HEK293T (cell line): ENCODE measurements at regions not wholly inside any gene's neighbourhood (a gene's known extent, or its start where the extent isn't known, plus 50 kb on each side); places are given as distances from the start of the nearest gene placed in this dataset.

ENCODE experiments used
- CTCF ChIA-PET: fragments of 350-600 bp; formaldehyde crosslinking; extraction: SDS; loops from one replicate; lab custom pipeline; 2021; ENCODE audit warnings: antibody characterized with exemption, inconsistent platforms; lab: Yijun Ruan, JAX
- POLR2A ChIA-PET: fragments of 350-600 bp; formaldehyde crosslinking; extraction: SDS; loops from one replicate; lab custom pipeline; 2020; ENCODE audit warnings: antibody characterized with exemption, inconsistent platforms; lab: Yijun Ruan, JAX
- DNase-seq: peaks from one replicate; pipeline ENCODE4 v3.0.0; 2012; ENCODE audit warnings: mixed read lengths; ENCODE audit errors: extremely low spot score
- ARNT ChIP-seq: fragments of 450-650 bp; IDR thresholded peaks from 2 replicates; pipeline ENCODE4 v1.6.1; 2017; ENCODE audit warnings: mild to moderate bottlenecking
- BHLHE40 ChIP-seq: fragments of 450-650 bp; IDR thresholded peaks from 2 replicates; pipeline ENCODE4 v1.6.1; 2016; ENCODE audit warnings: mild to moderate bottlenecking, moderate library complexity, borderline replicate concordance
- CTBP1 ChIP-seq: fragments of 450-650 bp; IDR thresholded peaks from 2 replicates; pipeline ENCODE4 v1.6.1; 2016; ENCODE audit warnings: borderline replicate concordance
- ELF4 ChIP-seq: fragments of 450-650 bp; IDR thresholded peaks from 2 replicates; pipeline ENCODE4 v1.6.1; 2017; ENCODE audit warnings: antibody characterized with exemption
- FOXA1 ChIP-seq: fragments of 450-650 bp; IDR thresholded peaks from 2 replicates; pipeline ENCODE4 v1.6.1; 2016; ENCODE audit warnings: mild to moderate bottlenecking
- FOXK2 ChIP-seq: fragments of 450-650 bp; IDR thresholded peaks from 2 replicates; pipeline ENCODE4 v1.6.1; 2016; ENCODE audit warnings: mild to moderate bottlenecking
- FOXM1 ChIP-seq: fragments of 450-650 bp; IDR thresholded peaks from 2 replicates; pipeline ENCODE4 v1.6.1; 2017; ENCODE audit warnings: mild to moderate bottlenecking, borderline replicate concordance
- HDGF ChIP-seq: fragments of 450-650 bp; IDR thresholded peaks from 2 replicates; pipeline ENCODE4 v1.6.1; 2017; ENCODE audit warnings: antibody characterized with exemption, borderline replicate concordance
- L3MBTL2 ChIP-seq: fragments of 450-650 bp; conservative IDR thresholded peaks from 2 replicates; pipeline ENCODE4 v1.6.1; 2016; ENCODE audit warnings: mild to moderate bottlenecking
- LEF1 ChIP-seq: fragments of 450-650 bp; IDR thresholded peaks from 2 replicates; pipeline ENCODE4 v1.6.1; 2017; ENCODE audit warnings: mild to moderate bottlenecking, borderline replicate concordance
- NFRKB ChIP-seq: fragments of 450-650 bp; IDR thresholded peaks from 2 replicates; pipeline ENCODE4 v1.6.1; 2016; ENCODE audit warnings: mild to moderate bottlenecking, moderate library complexity
- PKNOX1 ChIP-seq: fragments of 450-650 bp; IDR thresholded peaks from 2 replicates; pipeline ENCODE4 v1.6.1; 2016
- SP1 ChIP-seq: fragments of 450-650 bp; IDR thresholded peaks from 2 replicates; pipeline ENCODE4 v1.6.1; 2017
- SUZ12 ChIP-seq: fragments of 450-650 bp; IDR thresholded peaks from 2 replicates; pipeline ENCODE4 v1.6.1; 2016; ENCODE audit warnings: mild to moderate bottlenecking
- TARDBP ChIP-seq: fragments of 450-650 bp; IDR thresholded peaks from 2 replicates; pipeline ENCODE4 v1.6.1; 2016
- ZNF384 ChIP-seq: fragments of 450-650 bp; IDR thresholded peaks from 2 replicates; pipeline ENCODE4 v1.6.1; 2016

GRCh38 chr17:77615703-77616253 is 342.7 kb upstream of the TNRC6C start:
- no peak for DNase-seq
- ChIA-PET POLR2A (no interaction called here), CTCF (no interaction called here)
- TF ChIP-seq FOXA1 (no peak), FOXK2 (no peak), TARDBP (no peak), ELF4 (no peak), ARNT (no peak), BHLHE40 (no peak), FOXM1 (no peak), PKNOX1 (no peak), SP1 (no peak), SUZ12 (no peak), NFRKB (no peak), L3MBTL2 (no peak), CTBP1 (no peak), ZNF384 (no peak), HDGF (no peak)

GRCh38 chr17:77616254-77616731 is 342.2 kb upstream of the TNRC6C start:
- ChIA-PET CTCF (no interaction called here), POLR2A (no interaction called here)
- no peak for DNase-seq
- TF ChIP-seq FOXM1: no peak
- TF ChIP-seq ARNT: no peak
- TF ChIP-seq FOXA1: no peak
- no peak for TF ChIP-seq L3MBTL2
- no peak for TF ChIP-seq HDGF
- TF ChIP-seq ELF4: no peak
- no peak for TF ChIP-seq BHLHE40
- no peak for TF ChIP-seq PKNOX1
- TF ChIP-seq CTBP1: no peak
- TF ChIP-seq SP1: no peak

GRCh38 chr17:77617516-77617915 is 341.0 kb upstream of the TNRC6C start:
- POLR2A ChIA-PET: no interaction called here
- CTCF ChIA-PET: no interaction called here
- DNase-seq: no peak

GRCh38 chr17:77618173-77618572 is 340.3 kb upstream of the TNRC6C start:
- DNase-seq: no peak
- POLR2A ChIA-PET: no interaction called here
- CTCF ChIA-PET: no interaction called here
- TF ChIP-seq FOXK2 (no peak), FOXM1 (no peak), ZNF384 (no peak), CTBP1 (no peak), BHLHE40 (no peak), L3MBTL2 (no peak)

More at GRCh38 chr17:77617516-77617915, 341.0 kb upstream of the TNRC6C start:
- TF ChIP-seq PKNOX1 (no peak), SP1 (no peak), L3MBTL2 (no peak), FOXK2 (no peak), CTBP1 (no peak), TARDBP (no peak), FOXA1 (no peak), LEF1 (no peak), FOXM1 (no peak), ZNF384 (no peak), SUZ12 (no peak), ELF4 (no peak), BHLHE40 (no peak), ARNT (no peak), NFRKB (no peak), HDGF (no peak)

GRCh38 chr17:77618731-77619130 is 339.8 kb upstream of the TNRC6C start:
- POLR2A ChIA-PET: no interaction called here
- CTCF ChIA-PET: no interaction called here
- no peak for DNase-seq
- TF ChIP-seq HDGF (no peak), ZNF384 (no peak), FOXM1 (no peak)

- ChIA-PET POLR2A (no interaction called here), CTCF (no interaction called here)
- no peak for DNase-seq
- TF ChIP-seq FOXA1 (no peak), ELF4 (no peak), SUZ12 (no peak), NFRKB (no peak), CTBP1 (no peak), L3MBTL2 (no peak), FOXM1 (no peak), ZNF384 (no peak), BHLHE40 (no peak), PKNOX1 (no peak), SP1 (no peak)
Measured at GRCh38 chr17:77619326-77619725, 339.2 kb upstream of the TNRC6C start.
